Fibroblast of lung (primary cell): ENCODE measurements at regions not wholly inside any gene's neighbourhood (a gene's known extent, or its start where the extent isn't known, plus 50 kb on each side); places are given as distances from the start of the nearest gene placed in this dataset.

Source experiments
- DNase-seq, 2 donors: peaks; one replicate each; pipeline versions ENCODE4 v3.0.0 to v3.0.0-alpha.2; 2010; ENCODE audit warnings: low read depth in 2 of 2
- H2AFZ ChIP-seq: 2 replicates; pipeline ENCODE4 v1.5.1; 2012; ENCODE audit warnings: low read length, control low read depth, inconsistent platforms
- H3K27ac ChIP-seq: 2 replicates; pipeline ENCODE4 v1.5.1; 2011; ENCODE audit warnings: low read length, control low read depth; ENCODE audit not compliant: insufficient read depth
- H3K27me3 ChIP-seq: 2 replicates; pipeline ENCODE4 v1.5.1; 2011; ENCODE audit warnings: mild to moderate bottlenecking, low read length; ENCODE audit not compliant: control insufficient read depth, insufficient read depth
- H3K36me3 ChIP-seq: 2 replicates; pipeline ENCODE4 v1.5.1; 2011; ENCODE audit warnings: low read length; ENCODE audit not compliant: control insufficient read depth, insufficient read depth
- H3K4me1 ChIP-seq: 2 replicates; pipeline ENCODE4 v1.5.1; 2011; ENCODE audit warnings: low read length; ENCODE audit not compliant: control insufficient read depth, insufficient read depth; ENCODE audit errors: extremely low read depth
- H3K4me2 ChIP-seq: 2 replicates; pipeline ENCODE4 v1.5.1; 2011; ENCODE audit warnings: low read length, control low read depth; ENCODE audit not compliant: insufficient read depth; ENCODE audit errors: extremely low read depth
- H3K4me3 ChIP-seq, 4 experiments: fragments of 200-600 bp in 1 of 4; sonication (generic) in 1 of 4; replicated peaks in 1 of 4; 2 replicates each; pipeline ENCODE4 v1.5.1; 2011 to 2016; ENCODE audit warnings: low read length in 4 of 4, low read depth in 3 of 4, mild to moderate bottlenecking in 3 of 4, control low read depth in 2 of 4, inconsistent platforms in 1 of 4, mixed read lengths in 1 of 4; ENCODE audit not compliant: insufficient read depth in 1 of 4; ENCODE audit errors: control extremely low read depth in 1 of 4
- H3K79me2 ChIP-seq: 2 replicates; pipeline ENCODE4 v1.5.1; 2012; ENCODE audit warnings: mild to moderate bottlenecking, low read length, inconsistent platforms; ENCODE audit not compliant: control insufficient read depth, insufficient read depth
- H3K9ac ChIP-seq: 2 replicates; pipeline ENCODE4 v1.5.1; 2011; ENCODE audit warnings: mild to moderate bottlenecking, low read length, control low read depth; ENCODE audit not compliant: insufficient read depth
- H3K9me3 ChIP-seq: 2 replicates; pipeline ENCODE4 v1.5.1; 2012; ENCODE audit warnings: low read depth, low read length; ENCODE audit not compliant: control insufficient read depth, insufficient read depth
- H4K20me1 ChIP-seq: 2 replicates; pipeline ENCODE4 v1.5.1; 2011; ENCODE audit warnings: low read length; ENCODE audit not compliant: control insufficient read depth, insufficient read depth; ENCODE audit errors: extremely low read depth
- EZH2 ChIP-seq: IDR thresholded peaks from 2 replicates; pipeline ENCODE4 v1.5.1; 2012; ENCODE audit warnings: low read length, control low read depth, mild to moderate bottlenecking; ENCODE audit errors: missing control alignments
- TF ChIP-seq, protein P1 (sequence below), 2 donors: IDR thresholded peaks in 1 of 2; conservative IDR thresholded peaks in 1 of 2; 1 replicate in 1 of 2; 2 replicates in 1 of 2; pipeline ENCODE4 v1.5.1; 2011 to 2012; ENCODE audit warnings: low read length in 2 of 2, control low read depth in 1 of 2, inconsistent platforms in 1 of 2, low read depth in 1 of 2, mild to moderate bottlenecking in 1 of 2

DNA sequence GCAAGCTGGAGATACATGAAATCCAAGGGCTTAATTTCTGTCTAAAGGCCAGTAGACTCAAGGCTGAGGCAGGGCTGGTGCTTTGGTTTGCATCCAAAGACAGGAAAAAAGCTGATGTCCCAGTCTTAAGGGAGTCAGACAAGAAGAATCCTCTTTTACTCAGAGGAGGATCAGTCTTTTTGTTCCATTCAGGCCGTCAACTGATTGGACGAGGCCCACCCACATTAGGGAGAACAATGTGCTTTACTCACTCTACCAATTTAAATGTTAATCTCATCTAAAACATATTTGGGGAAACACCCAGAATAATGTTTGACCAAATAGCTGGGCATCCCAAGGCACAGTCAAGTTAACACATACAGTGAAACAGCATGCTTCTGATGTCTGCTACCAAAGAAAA lies 388.5 kb upstream of the CHRM2 start:
- Histone ChIP-seq H3K27ac (no peak overlapping the region), H4K20me1 (no peaks in the 10 kb centered on the region), H3K9me3 (no peaks in the 10 kb centered on the region), H3K36me3 (no peaks in the 10 kb centered on the region), H3K4me1 (no peaks in the 10 kb centered on the region), H2AFZ (no peak overlapping the region), H3K4me2 (no peak overlapping the region), H3K79me2 (no peaks in the 10 kb centered on the region), H3K9ac (no peak overlapping the region), H3K27me3 (no peaks in the 10 kb centered on the region), H3K4me3 (no peak overlapping the region)
- DNase-seq: no peak
- TF ChIP-seq EZH2: no peak
- TF ChIP-seq, protein P1, sequence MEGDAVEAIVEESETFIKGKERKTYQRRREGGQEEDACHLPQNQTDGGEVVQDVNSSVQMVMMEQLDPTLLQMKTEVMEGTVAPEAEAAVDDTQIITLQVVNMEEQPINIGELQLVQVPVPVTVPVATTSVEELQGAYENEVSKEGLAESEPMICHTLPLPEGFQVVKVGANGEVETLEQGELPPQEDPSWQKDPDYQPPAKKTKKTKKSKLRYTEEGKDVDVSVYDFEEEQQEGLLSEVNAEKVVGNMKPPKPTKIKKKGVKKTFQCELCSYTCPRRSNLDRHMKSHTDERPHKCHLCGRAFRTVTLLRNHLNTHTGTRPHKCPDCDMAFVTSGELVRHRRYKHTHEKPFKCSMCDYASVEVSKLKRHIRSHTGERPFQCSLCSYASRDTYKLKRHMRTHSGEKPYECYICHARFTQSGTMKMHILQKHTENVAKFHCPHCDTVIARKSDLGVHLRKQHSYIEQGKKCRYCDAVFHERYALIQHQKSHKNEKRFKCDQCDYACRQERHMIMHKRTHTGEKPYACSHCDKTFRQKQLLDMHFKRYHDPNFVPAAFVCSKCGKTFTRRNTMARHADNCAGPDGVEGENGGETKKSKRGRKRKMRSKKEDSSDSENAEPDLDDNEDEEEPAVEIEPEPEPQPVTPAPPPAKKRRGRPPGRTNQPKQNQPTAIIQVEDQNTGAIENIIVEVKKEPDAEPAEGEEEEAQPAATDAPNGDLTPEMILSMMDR (conservative IDR thresholded peaks at IDR 0.05 in 1 of 2, IDR thresholded peaks at IDR 0.05 in 1 of 2; ENCODE audit: low read depth in 1 of 2, low read length in 2 of 2): no peak

DNA sequence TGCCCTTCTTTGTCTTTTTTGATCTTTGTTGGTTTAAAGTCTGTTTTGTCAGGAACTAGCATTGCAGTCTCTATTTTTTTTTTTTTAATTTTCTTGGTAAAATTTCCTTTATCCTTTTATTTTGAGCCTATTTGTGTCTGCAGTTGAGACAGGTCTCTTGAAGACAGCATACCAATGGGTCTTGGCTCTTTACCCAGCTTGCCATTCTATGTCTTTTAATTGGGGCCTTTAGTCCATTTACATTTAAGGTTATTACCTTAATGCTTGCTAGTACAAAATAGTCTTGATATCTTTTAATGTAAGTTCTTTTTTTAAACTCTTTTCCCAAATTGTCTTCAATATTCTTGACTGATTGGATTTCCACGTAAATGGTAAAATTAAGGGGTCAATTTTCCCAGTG lies 398.3 kb upstream of the CHRM2 start:
- Histone ChIP-seq H3K4me2 (no peak overlapping the region), H3K27me3 (no peaks in the 10 kb centered on the region), H3K27ac (no peak overlapping the region), H3K4me1 (no peaks in the 10 kb centered on the region), H3K79me2 (no peaks in the 10 kb centered on the region), H3K36me3 (no peaks in the 10 kb centered on the region), H3K9ac (no peak overlapping the region), H3K9me3 (no peaks in the 10 kb centered on the region), H2AFZ (no peak overlapping the region), H4K20me1 (no peaks in the 10 kb centered on the region), H3K4me3 (no peak overlapping the region)
- no peak for TF ChIP-seq EZH2
- TF ChIP-seq, protein P1 (conservative IDR thresholded peaks at IDR 0.05 in 1 of 2, IDR thresholded peaks at IDR 0.05 in 1 of 2; ENCODE audit: low read depth in 1 of 2, low read length in 2 of 2): no peak
- DNase-seq: no peak

DNA sequence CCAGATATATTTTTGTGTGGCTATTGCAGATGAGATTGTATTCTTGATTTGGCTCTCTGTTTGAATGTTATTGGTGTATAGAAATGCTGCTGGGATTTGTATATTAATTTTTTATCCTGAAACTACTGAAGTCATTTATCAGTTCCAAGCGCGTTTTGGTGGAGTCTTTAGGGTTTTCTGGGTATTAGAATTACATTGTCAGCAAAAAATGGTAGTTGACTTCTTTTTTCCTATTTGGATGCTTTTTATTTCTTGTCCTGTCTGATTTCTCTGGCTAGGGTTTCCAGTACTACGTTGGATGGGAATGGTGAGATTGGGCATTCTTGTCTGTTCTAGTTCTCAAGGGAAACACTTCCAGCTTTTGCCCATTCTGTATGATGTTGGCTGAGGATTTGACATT lies 415.5 kb upstream of the CHRM2 start:
- Histone ChIP-seq H4K20me1 (no peaks in the 10 kb centered on the region), H3K36me3 (no peaks in the 10 kb centered on the region), H3K4me1 (no peaks in the 10 kb centered on the region), H3K4me3 (no peak overlapping the region), H2AFZ (no peak overlapping the region), H3K4me2 (no peak overlapping the region), H3K79me2 (no peaks in the 10 kb centered on the region), H3K27ac (no peak overlapping the region), H3K27me3 (no peaks in the 10 kb centered on the region), H3K9ac (no peak overlapping the region), H3K9me3 (no peaks in the 10 kb centered on the region)
- no peak for TF ChIP-seq EZH2
- TF ChIP-seq, protein P1 (conservative IDR thresholded peaks at IDR 0.05 in 1 of 2, IDR thresholded peaks at IDR 0.05 in 1 of 2; ENCODE audit: low read depth in 1 of 2, low read length in 2 of 2): no peak
- DNase-seq: no peak
